Liver (tissue), 3 donors: ENCODE measurements at regions not wholly inside any gene's neighbourhood (a gene's known extent, or its start where the extent isn't known, plus 50 kb on each side); places are given as distances from the start of the nearest gene placed in this dataset.

ENCODE experiments used
- EGR1 ChIP-seq, 2 donors: IDR thresholded peaks; 2 replicates each; pipeline ENCODE4 v1.6.1; 2016 to 2018; ENCODE audit warnings: antibody characterized with exemption in 2 of 2, low read depth in 2 of 2
- GABPA ChIP-seq, 2 donors: IDR thresholded peaks in 1 of 2; conservative IDR thresholded peaks in 1 of 2; 2 replicates each; pipeline ENCODE4 v1.6.1; 2016; ENCODE audit warnings: antibody characterized with exemption in 2 of 2, mild to moderate bottlenecking in 1 of 2, moderate library complexity in 1 of 2
- HNF4A ChIP-seq, 2 donors: conservative IDR thresholded peaks; 2 replicates each; pipeline ENCODE4 v1.6.1; 2016; ENCODE audit warnings: antibody characterized with exemption in 2 of 2, mild to moderate bottlenecking in 2 of 2
- HNF4G ChIP-seq: IDR thresholded peaks from 2 replicates; pipeline ENCODE4 v1.6.1; 2016; ENCODE audit warnings: antibody characterized with exemption
- JUND ChIP-seq, 2 donors: IDR thresholded peaks; 2 replicates each; pipeline ENCODE4 v1.6.1; 2016; ENCODE audit warnings: antibody characterized with exemption in 2 of 2
- NR2F2 ChIP-seq: IDR thresholded peaks from 2 replicates; pipeline ENCODE4 v1.6.1; 2016; ENCODE audit warnings: antibody characterized with exemption
- RAD21 ChIP-seq, 2 donors: IDR thresholded peaks; 2 replicates each; pipeline ENCODE4 v1.6.1; 2016; ENCODE audit warnings: antibody characterized with exemption in 2 of 2, mild to moderate bottlenecking in 2 of 2
- SP1 ChIP-seq: IDR thresholded peaks from 2 replicates; pipeline ENCODE4 v1.6.1; 2018; ENCODE audit warnings: antibody characterized with exemption, mild to moderate bottlenecking
- TAF1 ChIP-seq: conservative IDR thresholded peaks from 2 replicates; pipeline ENCODE4 v1.6.1; 2016; ENCODE audit warnings: antibody characterized with exemption, mild to moderate bottlenecking
- YY1 ChIP-seq: IDR thresholded peaks from 2 replicates; pipeline ENCODE4 v1.6.1; 2016; ENCODE audit warnings: antibody characterized with exemption, mild to moderate bottlenecking
- TF ChIP-seq, protein P1 (sequence below): IDR thresholded peaks from 2 replicates; pipeline ENCODE4 v1.6.1; 2016; ENCODE audit warnings: antibody characterized with exemption, mild to moderate bottlenecking
- TF ChIP-seq, protein P2 (sequence below): fragments of 150-350 bp; IDR thresholded peaks from 2 replicates; pipeline ENCODE4 v1.5.1; 2017; ENCODE audit warnings: improper control_type of control experiment, low read depth, low read length; ENCODE audit not compliant: missing input control
- TF ChIP-seq, protein P3 (sequence below): IDR thresholded peaks from 2 replicates; pipeline ENCODE4 v1.6.1; 2016; ENCODE audit warnings: antibody characterized with exemption
- donor health status: healthy.
- donor health status: healthy.

DNA sequence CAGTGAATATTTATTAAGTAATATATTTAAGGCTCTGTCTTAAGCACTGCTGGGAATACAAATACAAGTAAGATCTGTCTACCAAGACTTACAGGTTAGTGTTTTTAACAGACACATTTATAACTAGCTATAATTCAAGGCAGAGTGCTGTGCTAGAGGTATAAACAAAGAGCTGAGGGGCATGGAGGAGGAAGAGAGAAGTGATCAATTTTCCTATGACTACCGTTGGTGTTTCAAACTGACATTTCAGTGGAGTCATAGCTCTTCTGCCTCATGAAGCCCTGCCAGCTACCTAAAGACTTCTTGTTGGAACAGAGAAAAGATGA lies 79.9 kb downstream of the CYB561 start:
- TF ChIP-seq, protein P1, sequence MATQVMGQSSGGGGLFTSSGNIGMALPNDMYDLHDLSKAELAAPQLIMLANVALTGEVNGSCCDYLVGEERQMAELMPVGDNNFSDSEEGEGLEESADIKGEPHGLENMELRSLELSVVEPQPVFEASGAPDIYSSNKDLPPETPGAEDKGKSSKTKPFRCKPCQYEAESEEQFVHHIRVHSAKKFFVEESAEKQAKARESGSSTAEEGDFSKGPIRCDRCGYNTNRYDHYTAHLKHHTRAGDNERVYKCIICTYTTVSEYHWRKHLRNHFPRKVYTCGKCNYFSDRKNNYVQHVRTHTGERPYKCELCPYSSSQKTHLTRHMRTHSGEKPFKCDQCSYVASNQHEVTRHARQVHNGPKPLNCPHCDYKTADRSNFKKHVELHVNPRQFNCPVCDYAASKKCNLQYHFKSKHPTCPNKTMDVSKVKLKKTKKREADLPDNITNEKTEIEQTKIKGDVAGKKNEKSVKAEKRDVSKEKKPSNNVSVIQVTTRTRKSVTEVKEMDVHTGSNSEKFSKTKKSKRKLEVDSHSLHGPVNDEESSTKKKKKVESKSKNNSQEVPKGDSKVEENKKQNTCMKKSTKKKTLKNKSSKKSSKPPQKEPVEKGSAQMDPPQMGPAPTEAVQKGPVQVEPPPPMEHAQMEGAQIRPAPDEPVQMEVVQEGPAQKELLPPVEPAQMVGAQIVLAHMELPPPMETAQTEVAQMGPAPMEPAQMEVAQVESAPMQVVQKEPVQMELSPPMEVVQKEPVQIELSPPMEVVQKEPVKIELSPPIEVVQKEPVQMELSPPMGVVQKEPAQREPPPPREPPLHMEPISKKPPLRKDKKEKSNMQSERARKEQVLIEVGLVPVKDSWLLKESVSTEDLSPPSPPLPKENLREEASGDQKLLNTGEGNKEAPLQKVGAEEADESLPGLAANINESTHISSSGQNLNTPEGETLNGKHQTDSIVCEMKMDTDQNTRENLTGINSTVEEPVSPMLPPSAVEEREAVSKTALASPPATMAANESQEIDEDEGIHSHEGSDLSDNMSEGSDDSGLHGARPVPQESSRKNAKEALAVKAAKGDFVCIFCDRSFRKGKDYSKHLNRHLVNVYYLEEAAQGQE: no peak
- TF ChIP-seq, protein P2, sequence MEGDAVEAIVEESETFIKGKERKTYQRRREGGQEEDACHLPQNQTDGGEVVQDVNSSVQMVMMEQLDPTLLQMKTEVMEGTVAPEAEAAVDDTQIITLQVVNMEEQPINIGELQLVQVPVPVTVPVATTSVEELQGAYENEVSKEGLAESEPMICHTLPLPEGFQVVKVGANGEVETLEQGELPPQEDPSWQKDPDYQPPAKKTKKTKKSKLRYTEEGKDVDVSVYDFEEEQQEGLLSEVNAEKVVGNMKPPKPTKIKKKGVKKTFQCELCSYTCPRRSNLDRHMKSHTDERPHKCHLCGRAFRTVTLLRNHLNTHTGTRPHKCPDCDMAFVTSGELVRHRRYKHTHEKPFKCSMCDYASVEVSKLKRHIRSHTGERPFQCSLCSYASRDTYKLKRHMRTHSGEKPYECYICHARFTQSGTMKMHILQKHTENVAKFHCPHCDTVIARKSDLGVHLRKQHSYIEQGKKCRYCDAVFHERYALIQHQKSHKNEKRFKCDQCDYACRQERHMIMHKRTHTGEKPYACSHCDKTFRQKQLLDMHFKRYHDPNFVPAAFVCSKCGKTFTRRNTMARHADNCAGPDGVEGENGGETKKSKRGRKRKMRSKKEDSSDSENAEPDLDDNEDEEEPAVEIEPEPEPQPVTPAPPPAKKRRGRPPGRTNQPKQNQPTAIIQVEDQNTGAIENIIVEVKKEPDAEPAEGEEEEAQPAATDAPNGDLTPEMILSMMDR: no peak
- no peak for TF ChIP-seq HNF4G
- no peak for TF ChIP-seq EGR1 (IDR thresholded peaks at IDR 0.05; ENCODE audit: low read depth in 2 of 2)
- no peak for TF ChIP-seq GABPA (IDR thresholded peaks at IDR 0.05 in 1 of 2, conservative IDR thresholded peaks at IDR 0.05 in 1 of 2)
- no peak for TF ChIP-seq YY1
- no peak for TF ChIP-seq RAD21 (IDR thresholded peaks at IDR 0.05)
- TF ChIP-seq, protein P3, sequence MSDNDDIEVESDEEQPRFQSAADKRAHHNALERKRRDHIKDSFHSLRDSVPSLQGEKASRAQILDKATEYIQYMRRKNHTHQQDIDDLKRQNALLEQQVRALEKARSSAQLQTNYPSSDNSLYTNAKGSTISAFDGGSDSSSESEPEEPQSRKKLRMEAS: no peak
- no peak for TF ChIP-seq SP1
- TF ChIP-seq HNF4A (conservative IDR thresholded peaks at IDR 0.05): no peak
- TF ChIP-seq NR2F2: no peak
- TF ChIP-seq JUND (IDR thresholded peaks at IDR 0.05): no peak
- no peak for TF ChIP-seq TAF1
